ENCODE measurements at regions not wholly inside any gene's neighbourhood (a gene's known extent, or its start where the extent isn't known, plus 50 kb on each side); places are given as distances from the start of the nearest gene placed in this dataset.
A peak's percentile ranks its signal among the peaks of the same experiment; 100 is the strongest.

- H3K4me2 ChIP-seq (ENCODE audit: control insufficient read depth, insufficient read depth), result no peak overlapping the region
- POLR2A ChIA-PET, result no interaction called here
- intact Hi-C loops (cut with micrococcal nuclease; ENCODE audit: unreplicated experiment), result no loop called here
These were observed 129.6 kb upstream of the LMCD1 start for GRCh38 chr3:8371960-8372463.

More at GRCh38 chr3:8371960-8372463, 129.6 kb upstream of the LMCD1 start:
- in situ Hi-C loops (cut with MboI), result no loop called here
- no peaks in the 10 kb centered on the region for H3K36me3 ChIP-seq (ENCODE audit: control insufficient read depth in 2 of 2, insufficient read depth in 2 of 2, low read length in 1 of 2)
- TF ChIP-seq POLR2A (IDR thresholded peaks at IDR 0.05; ENCODE audit: low read depth, low read length), result no peak
- no peak for TF ChIP-seq MEF2A (IDR thresholded peaks at IDR 0.05; ENCODE audit: insufficient read depth, low read depth, low read length)
- TF ChIP-seq HDAC6 (IDR thresholded peaks at IDR 0.05; ENCODE audit: unreplicated experiment), result no peak
- TF ChIP-seq YY1 (IDR thresholded peaks at IDR 0.05; ENCODE audit: low read depth, low read length), result 0 out of 2 replicates have a peak, but pooled peaks have one; percentile 28
- no peak for TF ChIP-seq PBX3 (IDR thresholded peaks at IDR 0.05; ENCODE audit: insufficient replicate concordance, low read depth, low read length)
- TF ChIP-seq TCF3 (IDR thresholded peaks at IDR 0.05; ENCODE audit: borderline replicate concordance, insufficient read depth, low read depth, low read length), result no peak
- 0 out of 2 replicates have a peak, but pooled peaks have one; percentile 18 for TF ChIP-seq ZBTB40 (IDR thresholded peaks at IDR 0.05; ENCODE audit: borderline replicate concordance)
- TF ChIP-seq LARP7 (IDR thresholded peaks at IDR 0.05), result no peak
- no peak for TF ChIP-seq ZNF622 (IDR thresholded peaks at IDR 0.05)
- no peaks in the 10 kb centered on the region for H3K79me2 ChIP-seq (ENCODE audit: control insufficient read depth, insufficient read depth, low read length)
- H3K27me3 ChIP-seq (replicated peaks in 1 of 2; ENCODE audit: control insufficient read depth in 2 of 2, insufficient read depth in 2 of 2, low read length in 1 of 2), result no peaks in the 10 kb centered on the region
- no peaks in the 10 kb centered on the region for H4K20me1 ChIP-seq (ENCODE audit: control insufficient read depth, insufficient read depth)
- H3K4me3 ChIP-seq, result no peak overlapping the region
- no peaks in the 10 kb centered on the region for H3K4me1 ChIP-seq (ENCODE audit: control insufficient read depth, insufficient read depth, low read length)
- ChIA-PET CTCF (no interaction called here), RAD21 (ENCODE audit: unreplicated experiment) (no interaction called here), SMC1A (ENCODE audit: uncharacterized antibody, unreplicated experiment) (interaction anchor here (1.2 kb wide), 1 partner anchor 43 kb away, joined by 3 read pairs; no protein-coding TSS in a partner anchor)
- H3K9ac ChIP-seq (ENCODE audit: control insufficient read depth, insufficient read depth, low read length), result no peak overlapping the region
- H3K27ac ChIP-seq (ENCODE audit: control insufficient read depth, insufficient read depth), result no peak overlapping the region
- no peak overlapping the region for H2AFZ ChIP-seq (ENCODE audit: control insufficient read depth, low read depth, low read length)
- 21% methylated on average over 7 of the region's 7 CpGs for WGBS (ENCODE audit: insufficient coverage, insufficient replicate concordance, low lambda C conversion rate, missing lambda C conversion rate)
- DNase-seq (ENCODE audit: low read depth, low spot score) (no peak), FAIRE-seq (no peak), ATAC-seq (no peak)
- H3K9me3 ChIP-seq (replicated peaks; ENCODE audit: control insufficient read depth, insufficient read depth, low read length), result no peaks in the 10 kb centered on the region
- BruUV-seq (replicated peaks), result no TSS peak
